ENCODE measurements at regions not wholly inside any gene's neighbourhood (a gene's known extent, or its start where the extent isn't known, plus 50 kb on each side); places are given as distances from the start of the nearest gene placed in this dataset.

DNA sequence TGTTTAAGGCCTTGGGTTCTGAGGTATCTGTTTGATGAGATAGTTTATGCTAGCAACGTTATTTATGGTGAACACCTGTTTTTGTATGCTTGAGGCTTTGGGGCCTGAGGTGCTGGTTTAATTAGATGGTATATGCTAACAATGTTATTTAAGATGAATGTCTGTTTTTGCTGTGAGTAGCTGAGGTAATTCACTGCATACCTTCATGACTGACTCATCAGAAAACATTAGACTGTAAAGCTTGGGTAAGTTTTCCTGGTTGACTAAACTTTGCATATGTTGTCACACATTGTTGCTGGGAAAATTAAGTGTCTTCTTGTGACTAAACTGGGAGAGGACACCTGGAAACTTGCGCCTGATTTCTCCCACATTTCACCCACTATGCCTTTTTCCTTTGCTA lies 1026.6 kb downstream of the RAPGEF2 start:
- TF ChIP-seq, protein P1, sequence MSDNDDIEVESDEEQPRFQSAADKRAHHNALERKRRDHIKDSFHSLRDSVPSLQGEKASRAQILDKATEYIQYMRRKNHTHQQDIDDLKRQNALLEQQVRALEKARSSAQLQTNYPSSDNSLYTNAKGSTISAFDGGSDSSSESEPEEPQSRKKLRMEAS (IDR thresholded peaks at IDR 0.05): no peak
- TF ChIP-seq SP1 (IDR thresholded peaks at IDR 0.05; ENCODE audit: low read depth, low read length): no peak
- TF ChIP-seq BRCA1 (IDR thresholded peaks at IDR 0.05; ENCODE audit: low read depth, low read length): no peak
- TF ChIP-seq RFX5 (IDR thresholded peaks at IDR 0.05; ENCODE audit: borderline replicate concordance, low read depth, low read length): no peak
- no peak for TF ChIP-seq GTF2F1 (IDR thresholded peaks at IDR 0.05; ENCODE audit: borderline replicate concordance, low read depth, low read length)
- TF ChIP-seq, protein P2, sequence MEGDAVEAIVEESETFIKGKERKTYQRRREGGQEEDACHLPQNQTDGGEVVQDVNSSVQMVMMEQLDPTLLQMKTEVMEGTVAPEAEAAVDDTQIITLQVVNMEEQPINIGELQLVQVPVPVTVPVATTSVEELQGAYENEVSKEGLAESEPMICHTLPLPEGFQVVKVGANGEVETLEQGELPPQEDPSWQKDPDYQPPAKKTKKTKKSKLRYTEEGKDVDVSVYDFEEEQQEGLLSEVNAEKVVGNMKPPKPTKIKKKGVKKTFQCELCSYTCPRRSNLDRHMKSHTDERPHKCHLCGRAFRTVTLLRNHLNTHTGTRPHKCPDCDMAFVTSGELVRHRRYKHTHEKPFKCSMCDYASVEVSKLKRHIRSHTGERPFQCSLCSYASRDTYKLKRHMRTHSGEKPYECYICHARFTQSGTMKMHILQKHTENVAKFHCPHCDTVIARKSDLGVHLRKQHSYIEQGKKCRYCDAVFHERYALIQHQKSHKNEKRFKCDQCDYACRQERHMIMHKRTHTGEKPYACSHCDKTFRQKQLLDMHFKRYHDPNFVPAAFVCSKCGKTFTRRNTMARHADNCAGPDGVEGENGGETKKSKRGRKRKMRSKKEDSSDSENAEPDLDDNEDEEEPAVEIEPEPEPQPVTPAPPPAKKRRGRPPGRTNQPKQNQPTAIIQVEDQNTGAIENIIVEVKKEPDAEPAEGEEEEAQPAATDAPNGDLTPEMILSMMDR (IDR thresholded peaks at IDR 0.05; ENCODE audit: control extremely low read depth in 1 of 3, insufficient read depth in 1 of 3, low read depth in 1 of 3, low read length in 3 of 3): no peak
- TF ChIP-seq EZH2 (IDR thresholded peaks at IDR 0.05; ENCODE audit: low read depth, low read length, severe bottlenecking): no peak

Data from H1 (cell line).